Activated effector memory CD4-positive, alpha-beta T cell treated with anti-CD3 and anti-CD28 coated beads, Interleukin-2, amount 50 U/mL, for 16 hours (primary cell): ENCODE measurements at regions not wholly inside any gene's neighbourhood (a gene's known extent, or its start where the extent isn't known, plus 50 kb on each side); places are given as distances from the start of the nearest gene placed in this dataset.

Experiments
- DNase-seq: peaks from one replicate; pipeline ENCODE4 v3.0.0-alpha.2; 2020

GRCh38 chr1:60411591-60411990 is 338.0 kb upstream of the C1orf87 start:
- DNase-seq: no peak

DNA sequence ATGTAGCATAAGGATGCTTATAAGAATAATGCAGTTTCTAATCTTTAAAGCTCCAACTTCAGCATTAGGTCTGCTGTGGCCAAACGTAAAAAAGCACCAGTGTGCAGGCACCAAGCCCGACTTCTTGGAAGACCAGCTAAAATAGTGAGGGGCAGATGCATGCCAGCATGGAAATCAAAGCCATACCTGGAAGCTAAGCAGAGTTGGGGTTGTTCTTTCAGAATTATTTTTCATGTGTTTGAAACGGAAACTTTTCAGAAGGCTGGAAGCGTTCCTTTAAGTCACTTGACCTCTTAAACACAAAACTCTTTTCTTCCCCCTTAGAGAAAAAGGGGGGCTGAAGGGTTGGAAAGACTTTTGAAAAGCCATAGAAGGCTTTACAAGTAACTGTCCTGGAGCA is 329.2 kb upstream of the C1orf87 start:
- no peak for DNase-seq

GRCh38 chr1:60402216-60402615 is 328.6 kb upstream of the C1orf87 start:
- no peak for DNase-seq

- DNase-seq: no peak
These were observed 320.9 kb upstream of the C1orf87 start for GRCh38 chr1:60394436-60394835.

DNA sequence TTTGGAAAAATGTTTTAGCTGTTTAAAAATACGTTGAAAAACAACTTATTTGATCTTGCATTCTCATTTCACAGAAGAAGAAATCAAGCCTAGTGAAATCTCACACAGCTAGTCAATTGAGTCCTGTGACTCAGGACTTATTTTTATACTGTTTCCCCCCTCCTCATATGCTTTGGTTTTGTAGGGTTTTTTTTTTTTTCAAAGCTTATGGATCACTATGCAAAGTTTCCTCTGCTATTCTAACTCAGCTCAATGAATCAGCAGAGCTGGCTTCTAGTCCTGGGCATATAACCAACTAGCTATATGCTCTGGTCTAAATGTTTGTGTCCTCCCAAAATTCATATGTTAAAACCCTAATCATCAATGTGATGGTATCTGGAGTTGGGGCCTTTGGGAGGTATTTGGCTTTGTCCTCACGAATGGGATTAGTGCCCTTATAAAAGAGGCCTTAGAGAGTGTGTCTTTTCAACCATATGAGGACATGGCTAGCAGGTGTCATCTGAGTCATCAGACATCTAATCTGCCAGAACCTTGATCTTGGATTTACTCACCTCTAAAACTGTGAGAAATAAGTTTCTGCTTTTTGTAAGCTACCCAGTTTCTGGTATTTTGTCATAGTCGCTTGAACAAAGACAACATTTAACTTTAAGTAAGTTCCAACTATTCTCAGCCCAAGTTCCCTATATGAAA is 317.2 kb upstream of the C1orf87 start:
- no peak for DNase-seq

GRCh38 chr1:60388092-60388987 is 314.8 kb upstream of the C1orf87 start:
- no peak for DNase-seq

- DNase-seq: no peak
These were observed 313.6 kb upstream of the C1orf87 start for GRCh38 chr1:60387175-60387574.

DNA sequence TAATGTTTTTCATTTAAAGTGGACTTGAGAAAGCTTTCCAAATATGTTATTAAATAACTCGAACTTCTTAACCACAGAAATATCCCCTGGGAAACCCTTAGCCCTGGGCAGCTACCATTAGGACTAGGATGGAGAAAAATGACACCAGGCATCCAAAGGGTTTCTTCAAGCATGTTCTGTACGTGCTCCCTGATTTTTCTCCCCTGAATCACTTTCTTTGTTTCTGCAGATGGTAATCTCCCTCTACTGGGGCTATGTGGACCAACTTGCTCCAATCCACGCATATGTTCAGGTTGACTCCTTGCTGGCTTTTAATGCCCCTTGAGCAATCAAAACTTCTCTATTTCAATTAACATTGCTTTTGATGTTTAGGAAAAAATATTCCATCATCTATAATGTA is 312.7 kb upstream of the C1orf87 start:
- no peak for DNase-seq

GRCh38 chr1:60376196-60376595 is 302.6 kb upstream of the C1orf87 start:
- no peak for DNase-seq

GRCh38 chr1:60374537-60374936 is 301.0 kb upstream of the C1orf87 start:
- DNase-seq: no peak

DNA sequence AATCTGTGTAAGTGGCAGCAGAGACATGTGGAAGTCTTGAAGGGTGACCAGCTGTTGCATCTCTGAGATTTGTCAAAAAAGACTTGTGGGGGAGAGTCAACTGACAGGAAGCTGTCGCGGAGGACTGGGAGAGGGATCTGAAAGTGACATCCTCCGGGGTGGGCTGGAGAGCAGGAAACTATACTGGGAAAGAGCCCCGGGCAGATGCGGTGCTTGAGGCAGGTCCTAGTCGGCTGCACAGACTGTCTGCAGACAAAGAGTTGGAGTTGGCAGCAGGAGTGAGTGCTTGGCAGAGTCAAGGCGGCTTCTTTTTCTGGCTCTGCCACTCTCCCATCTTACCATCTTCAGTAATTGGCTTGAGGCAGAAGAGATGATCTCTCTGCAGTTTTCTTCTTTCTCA is 294.0 kb upstream of the C1orf87 start:
- no peak for DNase-seq

GRCh38 chr1:60359431-60359830 is 285.9 kb upstream of the C1orf87 start:
- no peak for DNase-seq

- no peak for DNase-seq
These were observed 277.0 kb upstream of the C1orf87 start for GRCh38 chr1:60350531-60350930.

DNA sequence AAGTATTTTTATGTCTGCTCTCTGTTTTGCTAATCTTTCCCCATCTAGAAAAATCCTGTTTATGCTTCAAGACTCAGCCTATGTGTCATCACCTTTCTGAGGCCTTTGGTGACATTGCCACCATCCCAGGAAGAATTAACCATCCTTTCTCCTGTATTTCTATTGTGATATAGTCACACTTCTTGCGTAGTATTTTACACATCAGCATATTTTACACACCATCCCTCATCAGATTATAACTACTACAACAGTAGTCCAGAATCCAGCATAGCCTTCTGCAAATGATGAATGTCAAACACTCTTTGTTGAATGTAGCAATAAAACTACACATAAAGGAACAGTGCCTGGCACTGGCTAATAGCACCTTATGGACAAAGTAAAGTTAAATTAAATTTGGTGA is 275.3 kb upstream of the C1orf87 start:
- DNase-seq: no peak

DNA sequence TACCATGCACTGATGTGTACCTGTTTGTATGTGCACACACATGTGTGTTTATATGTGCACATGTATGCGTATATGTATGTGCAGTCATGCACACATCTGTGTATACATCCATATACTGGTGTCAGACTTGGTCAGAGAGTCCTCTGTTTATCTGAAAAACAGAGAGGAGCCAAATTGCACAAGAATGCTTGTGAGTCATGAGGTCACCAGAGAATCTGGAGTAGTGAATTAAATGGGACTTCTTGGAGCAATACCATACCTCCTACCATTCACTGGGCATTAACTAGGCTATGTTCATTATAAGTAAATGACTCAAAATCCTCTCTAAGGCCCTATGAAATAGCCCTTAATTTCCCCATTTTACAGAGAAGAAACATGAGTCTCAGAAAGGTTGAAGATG is 272.1 kb upstream of the C1orf87 start:
- no peak for DNase-seq

- DNase-seq: no peak
These were observed 271.5 kb upstream of the C1orf87 start for GRCh38 chr1:60345049-60345448.

- DNase-seq: no peak
These were observed 270.2 kb upstream of the C1orf87 start for GRCh38 chr1:60343736-60344135.

GRCh38 chr1:60342569-60342968 is 269.0 kb upstream of the C1orf87 start:
- no peak for DNase-seq

- DNase-seq: no peak
These were observed 267.7 kb upstream of the C1orf87 start for GRCh38 chr1:60341274-60341673.

DNA sequence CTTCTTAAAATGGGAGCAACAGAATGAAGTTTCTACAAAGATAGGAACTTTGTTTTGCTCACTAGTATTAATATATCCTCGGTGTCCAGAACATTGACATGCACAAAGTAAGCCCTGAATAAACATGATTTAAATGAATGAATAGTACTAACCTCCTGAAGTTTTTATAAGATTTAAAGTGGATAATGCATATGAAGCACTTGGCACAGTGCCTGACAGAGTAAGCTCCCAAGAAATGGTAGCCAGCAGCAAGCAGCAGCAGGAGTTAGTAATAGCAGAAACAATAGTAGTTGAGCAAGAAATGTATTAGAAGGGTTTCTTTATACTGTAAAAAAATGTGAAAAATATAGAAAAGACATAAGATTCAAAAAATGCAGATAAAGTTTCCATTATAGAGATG is 258.1 kb upstream of the C1orf87 start:
- DNase-seq: no peak

GRCh38 chr1:60329651-60330050 is 256.1 kb upstream of the C1orf87 start:
- no peak for DNase-seq

- no peak for DNase-seq
These were observed 238.3 kb upstream of the C1orf87 start for GRCh38 chr1:60311838-60312237.

DNA sequence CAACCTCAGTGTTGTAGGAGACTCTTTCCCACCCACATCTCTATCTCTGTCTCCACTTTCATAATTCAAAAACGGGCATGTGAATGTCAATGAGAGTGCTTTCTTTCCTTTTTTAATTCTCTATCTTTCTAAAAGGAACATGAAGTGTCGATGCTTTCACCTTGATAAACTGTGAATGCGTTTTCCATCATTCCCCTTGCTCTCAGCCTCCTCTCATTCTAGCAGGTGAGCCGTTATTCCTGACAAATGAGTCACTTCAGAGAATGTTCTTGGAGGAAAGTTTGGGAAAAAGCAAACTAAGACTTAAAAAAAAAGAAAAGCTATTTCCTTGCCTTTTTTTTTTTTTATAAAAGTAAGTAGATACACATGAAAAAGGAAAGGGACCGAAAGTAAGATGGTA is 226.0 kb upstream of the C1orf87 start:
- no peak for DNase-seq

DNA sequence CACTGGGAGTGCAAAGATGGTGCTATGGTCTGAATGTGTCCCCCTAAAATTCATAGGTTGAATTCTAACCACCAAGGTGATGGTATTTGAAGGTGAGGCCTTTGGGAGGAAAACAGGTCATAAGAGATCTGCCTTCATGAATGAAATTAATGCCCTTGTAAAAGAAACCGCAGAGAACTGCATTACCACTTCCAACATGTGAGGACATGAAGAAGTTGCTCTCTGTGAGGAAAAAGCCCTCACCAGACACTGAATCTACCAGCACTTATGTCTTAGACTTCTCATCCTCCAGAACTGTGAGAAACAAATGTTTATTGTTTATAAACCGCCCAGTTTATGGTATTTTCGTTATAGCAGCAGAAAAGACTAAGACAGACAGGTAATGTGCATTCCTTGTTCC is 224.7 kb upstream of the C1orf87 start:
- DNase-seq: no peak

DNA sequence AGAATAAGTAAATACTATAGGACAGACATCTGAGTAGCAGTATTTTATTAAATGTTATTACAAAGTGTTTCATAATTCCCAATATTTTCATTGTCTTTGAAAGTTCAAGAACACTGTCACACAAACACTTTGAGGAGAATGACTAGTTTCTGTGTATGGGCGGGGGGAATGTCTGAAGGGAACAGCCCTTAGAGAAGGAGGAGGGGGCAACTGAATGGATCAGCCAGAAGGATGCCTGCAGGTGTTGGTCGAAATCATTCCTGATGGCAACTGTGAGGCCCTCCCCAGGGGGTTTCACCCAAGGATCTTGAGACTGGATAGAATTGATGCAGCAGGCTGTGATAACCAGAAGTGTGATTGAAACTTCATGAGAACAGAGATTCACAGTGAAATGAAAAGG is 223.2 kb upstream of the C1orf87 start:
- no peak for DNase-seq
